GM20431 (cell line): ENCODE measurements at regions not wholly inside any gene's neighbourhood (a gene's known extent, or its start where the extent isn't known, plus 50 kb on each side); places are given as distances from the start of the nearest gene placed in this dataset.

Experiments
- in situ Hi-C: fragments of 300-500 bp; cut with MseI, MboI; formaldehyde crosslinking; loops from one replicate; pipeline ENCODE4 v1.15.0; 2020; ENCODE audit warnings: low sequenced_read_pairs; ENCODE audit not compliant: unreplicated experiment

GRCh38 chr3:46116996-46117395, 89.7 kb upstream of the XCR1 start:
- in situ Hi-C loops = no loop called here

- in situ Hi-C loops = no loop called here
These were observed 87.2 kb upstream of the XCR1 start for GRCh38 chr3:46114323-46114988.

GRCh38 chr3:46113608-46114007, 86.3 kb upstream of the XCR1 start:
- in situ Hi-C loops = no loop called here

- in situ Hi-C loops = no loop called here
These were observed 85.7 kb upstream of the XCR1 start for GRCh38 chr3:46112984-46113383.

GRCh38 chr3:46112296-46112695, 85.0 kb upstream of the XCR1 start:
- in situ Hi-C loops = no loop called here

GRCh38 chr3:46110701-46111493, 83.6 kb upstream of the XCR1 start:
- in situ Hi-C loops = no loop called here

- in situ Hi-C loops = no loop called here
These were observed 80.4 kb upstream of the XCR1 start for GRCh38 chr3:46107682-46108081.

GRCh38 chr3:46105306-46105919, 78.1 kb upstream of the XCR1 start:
- in situ Hi-C loops = no loop called here

GRCh38 chr3:46104706-46105105, 77.4 kb upstream of the XCR1 start:
- in situ Hi-C loops = no loop called here

- in situ Hi-C loops = no loop called here
These were observed 75.5 kb upstream of the XCR1 start for GRCh38 chr3:46102780-46103130.

GRCh38 chr3:46102059-46102779, 74.9 kb upstream of the XCR1 start:
- in situ Hi-C loops = no loop called here

- in situ Hi-C loops = no loop called here
These were observed 73.5 kb upstream of the XCR1 start for GRCh38 chr3:46100812-46101211.

- in situ Hi-C loops = loop anchor here (10.0 kb wide), 1 partner anchor 106 kb away; the partner anchor contains the start of gene CCR1
These were observed 71.1 kb upstream of the XCR1 start for GRCh38 chr3:46098319-46098761.

- in situ Hi-C loops = loop anchor here (10.0 kb wide), 1 partner anchor 107 kb away; the partner anchor contains the start of gene CCR1
These were observed 70.5 kb upstream of the XCR1 start for GRCh38 chr3:46097691-46098241.

- in situ Hi-C loops = loop anchor here (10.0 kb wide), 1 partner anchor 108 kb away; the partner anchor contains the start of gene CCR1
These were observed 69.5 kb upstream of the XCR1 start for GRCh38 chr3:46096781-46097180.

GRCh38 chr3:46096336-46096735, 69.1 kb upstream of the XCR1 start:
- in situ Hi-C loops = loop anchor here (10.0 kb wide), 1 partner anchor 108 kb away; the partner anchor contains the start of gene CCR1

- in situ Hi-C loops = loop anchor here (10.0 kb wide), 1 partner anchor 109 kb away; the partner anchor contains the start of gene CCR1
These were observed 68.0 kb upstream of the XCR1 start for GRCh38 chr3:46095307-46095706.

GRCh38 chr3:46094506-46094905, 67.2 kb upstream of the XCR1 start:
- in situ Hi-C loops = loop anchor here (10.0 kb wide), 1 partner anchor 110 kb away; the partner anchor contains the start of gene CCR1

- in situ Hi-C loops = loop anchor here (10.0 kb wide), 1 partner anchor 111 kb away; the partner anchor contains the start of gene CCR1
These were observed 66.7 kb upstream of the XCR1 start for GRCh38 chr3:46093966-46094365.
